CD14-positive monocyte (primary cell): ENCODE measurements at regions not wholly inside any gene's neighbourhood (a gene's known extent, or its start where the extent isn't known, plus 50 kb on each side); places are given as distances from the start of the nearest gene placed in this dataset.

Source experiments
- DNase-seq, 3 donors: peaks; one replicate each; pipeline ENCODE4 v3.0.0-alpha.2; 2011 to 2022
- H2AFZ ChIP-seq: 2 replicates; pipeline ENCODE4 v1.6.0; 2012; ENCODE audit warnings: mild to moderate bottlenecking, low read depth, low read length, inconsistent platforms; ENCODE audit not compliant: insufficient read depth, poor library complexity, severe bottlenecking
- H3K27ac ChIP-seq, 2 donors: 1 replicate in 1 of 2; 2 replicates in 1 of 2; pipeline ENCODE4 v1.5.1; 2012 to 2013; ENCODE audit warnings: low read length in 2 of 2, control low read depth in 1 of 2, inconsistent platforms in 1 of 2, low read depth in 1 of 2, mild to moderate bottlenecking in 1 of 2
- H3K27me3 ChIP-seq, 2 donors: one replicate each; pipeline versions ENCODE4 v1.6.0 to v1.6.1; 2011 to 2013; ENCODE audit warnings: low read length in 2 of 2; ENCODE audit not compliant: control insufficient read depth in 2 of 2, insufficient read depth in 2 of 2
- H3K36me3 ChIP-seq, 2 donors: replicated peaks in 1 of 2; 1 replicate in 1 of 2; 2 replicates in 1 of 2; pipeline versions ENCODE4 v1.5.1 to v1.6.1; 2012 to 2013; ENCODE audit warnings: low read length in 2 of 2, control low read depth in 1 of 2, inconsistent platforms in 1 of 2, mild to moderate bottlenecking in 1 of 2; ENCODE audit not compliant: insufficient read depth in 2 of 2, control insufficient read depth in 1 of 2
- H3K4me1 ChIP-seq, 2 donors: 1 replicate in 1 of 2; 2 replicates in 1 of 2; pipeline versions ENCODE4 v1.5.1 to v1.6.1; 2012 to 2013; ENCODE audit warnings: low read length in 2 of 2, control low read depth in 1 of 2, inconsistent platforms in 1 of 2, mild to moderate bottlenecking in 1 of 2, moderate library complexity in 1 of 2; ENCODE audit not compliant: insufficient read depth in 2 of 2, control insufficient read depth in 1 of 2
- H3K4me2 ChIP-seq: replicated peaks from 2 replicates; pipeline ENCODE3; 2012; ENCODE audit warnings: low read length, moderate library complexity, mild to moderate bottlenecking; ENCODE audit not compliant: poor library complexity, severe bottlenecking; ENCODE audit errors: extremely low read depth
- H3K4me3 ChIP-seq, 3 experiments: fragments of 200-600 bp in 1 of 3; sonication (generic) in 1 of 3; replicated peaks in 1 of 3; 1 replicate in 2 of 3; 2 replicates in 1 of 3; pipeline ENCODE4 v1.5.1; 2011 to 2013; ENCODE audit warnings: low read length in 3 of 3, mild to moderate bottlenecking in 3 of 3, control low read depth in 2 of 3, low read depth in 2 of 3, inconsistent platforms in 1 of 3, moderate library complexity in 1 of 3
- H3K79me2 ChIP-seq: 2 replicates; pipeline ENCODE4 v1.6.0; 2012; ENCODE audit warnings: mild to moderate bottlenecking, control low read depth, inconsistent platforms, low read length, moderate library complexity; ENCODE audit not compliant: insufficient read depth
- H3K9ac ChIP-seq: 2 replicates; pipeline ENCODE4 v1.6.0; 2017; ENCODE audit warnings: low read length, mild to moderate bottlenecking; ENCODE audit not compliant: insufficient read depth, poor library complexity, severe bottlenecking
- H3K9me3 ChIP-seq, 2 donors: replicated peaks in 1 of 2; 1 replicate in 1 of 2; 2 replicates in 1 of 2; pipeline versions ENCODE4 v1.5.1 to v1.6.1; 2012 to 2013; ENCODE audit warnings: low read length in 2 of 2, control low read depth in 1 of 2; ENCODE audit not compliant: control insufficient read depth in 1 of 2, insufficient read depth in 1 of 2
- H4K20me1 ChIP-seq: 2 replicates; pipeline ENCODE4 v1.6.0; 2012; ENCODE audit warnings: mild to moderate bottlenecking, low read length, control low read depth, moderate library complexity; ENCODE audit not compliant: insufficient read depth
- H3K27ac Mint-ChIP-seq, 7 donors: one replicate each; pipeline ENCODE4 v1.8.0; 2020; ENCODE audit warnings: mild to moderate bottlenecking in 7 of 7, mixed read lengths in 7 of 7, moderate library complexity in 6 of 7, inconsistent platforms in 2 of 7
- H3K27me3 Mint-ChIP-seq, 3 donors: one replicate each; pipeline ENCODE4 v1.8.0; 2021 to 2022; ENCODE audit warnings: low read depth in 3 of 3, mild to moderate bottlenecking in 3 of 3, mixed read lengths in 3 of 3, moderate library complexity in 3 of 3, inconsistent platforms in 1 of 3
- H3K36me3 Mint-ChIP-seq, 2 donors: one replicate each; pipeline ENCODE4 v1.8.0; 2020; ENCODE audit warnings: mixed read lengths in 2 of 2, inconsistent platforms in 1 of 2, mild to moderate bottlenecking in 1 of 2
- H3K4me1 Mint-ChIP-seq: one replicate; pipeline ENCODE4 v1.8.0; 2020; ENCODE audit warnings: mild to moderate bottlenecking, mixed read lengths
- H3K4me3 Mint-ChIP-seq, 2 donors: one replicate each; pipeline ENCODE4 v1.8.0; 2020; ENCODE audit warnings: mild to moderate bottlenecking in 2 of 2, mixed read lengths in 2 of 2, moderate library complexity in 1 of 2
- H3K9me3 Mint-ChIP-seq, 7 donors: one replicate each; pipeline ENCODE4 v1.8.0; 2020 to 2022; ENCODE audit warnings: mixed read lengths in 7 of 7, mild to moderate bottlenecking in 6 of 7, moderate library complexity in 6 of 7, inconsistent platforms in 2 of 7
- WGBS: methylation state at CpG from one replicate; pipeline ENCODE4 v1.1.5; 2013; ENCODE audit warnings: missing lambda C conversion rate; ENCODE audit not compliant: insufficient coverage; 5-methylcytosine and 5-hydroxymethylcytosine counted together
- intact Hi-C, 2 donors: fragments of 100-400 bp; cut with micrococcal nuclease; formaldehyde crosslinking; loops; one replicate each; pipeline versions ENCODE4 v1.15.0 to v1.15.1; 2023
- TF ChIP-seq, protein P1 (sequence below): fragments of 200-600 bp; IDR thresholded peaks from one replicate; pipeline ENCODE4 v1.8.0; 2022; ENCODE audit warnings: antibody characterized with exemption, mild to moderate bottlenecking

DNA sequence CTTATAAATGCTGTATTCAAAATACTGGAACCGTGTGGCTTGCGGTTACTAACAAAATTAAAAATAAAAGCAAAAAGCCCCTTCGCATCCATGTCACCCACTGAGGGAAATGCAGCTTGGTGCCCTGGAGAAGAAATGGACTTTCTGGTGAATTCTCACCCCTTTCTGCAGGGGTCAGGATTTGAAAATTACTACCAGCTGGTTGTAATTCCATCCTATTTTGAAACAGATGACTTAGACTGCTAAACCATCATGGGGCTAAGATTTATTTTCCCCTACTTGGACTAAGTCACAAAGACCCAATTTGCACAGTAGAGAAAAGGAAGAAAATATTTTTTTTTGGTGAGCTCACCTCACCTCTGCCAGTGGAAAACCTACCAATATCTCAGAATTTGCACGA lies 111.4 kb upstream of the MYOCD start:
- Histone ChIP-seq H3K27me3 (no peaks in the 10 kb centered on the region), H3K9me3 (no peaks in the 10 kb centered on the region), H3K4me1 (no peaks in the 10 kb centered on the region), H3K79me2 (no peaks in the 10 kb centered on the region), H3K36me3 (no peaks in the 10 kb centered on the region), H3K9ac (no peak overlapping the region), H4K20me1 (no peaks in the 10 kb centered on the region), H3K4me2 (no peak overlapping the region), H3K27ac (no peak overlapping the region), H2AFZ (no peak overlapping the region), H3K4me3 (no peak overlapping the region)
- whole genome bisulfite sequencing, result 86% methylated on average over 1 of the region's 4 CpGs
- DNase-seq, result no peak
- no peak overlapping the region for H3K27ac Mint-ChIP-seq
- no peaks in the 10 kb centered on the region for H3K4me1 Mint-ChIP-seq
- H3K9me3 Mint-ChIP-seq, result peaks cover 0 to 6% (median 0%) of the 10 kb centered on the region in 7 donors
- TF ChIP-seq, protein P1, sequence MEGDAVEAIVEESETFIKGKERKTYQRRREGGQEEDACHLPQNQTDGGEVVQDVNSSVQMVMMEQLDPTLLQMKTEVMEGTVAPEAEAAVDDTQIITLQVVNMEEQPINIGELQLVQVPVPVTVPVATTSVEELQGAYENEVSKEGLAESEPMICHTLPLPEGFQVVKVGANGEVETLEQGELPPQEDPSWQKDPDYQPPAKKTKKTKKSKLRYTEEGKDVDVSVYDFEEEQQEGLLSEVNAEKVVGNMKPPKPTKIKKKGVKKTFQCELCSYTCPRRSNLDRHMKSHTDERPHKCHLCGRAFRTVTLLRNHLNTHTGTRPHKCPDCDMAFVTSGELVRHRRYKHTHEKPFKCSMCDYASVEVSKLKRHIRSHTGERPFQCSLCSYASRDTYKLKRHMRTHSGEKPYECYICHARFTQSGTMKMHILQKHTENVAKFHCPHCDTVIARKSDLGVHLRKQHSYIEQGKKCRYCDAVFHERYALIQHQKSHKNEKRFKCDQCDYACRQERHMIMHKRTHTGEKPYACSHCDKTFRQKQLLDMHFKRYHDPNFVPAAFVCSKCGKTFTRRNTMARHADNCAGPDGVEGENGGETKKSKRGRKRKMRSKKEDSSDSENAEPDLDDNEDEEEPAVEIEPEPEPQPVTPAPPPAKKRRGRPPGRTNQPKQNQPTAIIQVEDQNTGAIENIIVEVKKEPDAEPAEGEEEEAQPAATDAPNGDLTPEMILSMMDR, result no peak
- intact Hi-C loops, result no loop called here
- H3K4me3 Mint-ChIP-seq, result no peak overlapping the region
- H3K27me3 Mint-ChIP-seq, result peaks cover 0 to 1% (median 0%) of the 10 kb centered on the region in 3 donors
- H3K36me3 Mint-ChIP-seq, result no peaks in the 10 kb centered on the region

DNA sequence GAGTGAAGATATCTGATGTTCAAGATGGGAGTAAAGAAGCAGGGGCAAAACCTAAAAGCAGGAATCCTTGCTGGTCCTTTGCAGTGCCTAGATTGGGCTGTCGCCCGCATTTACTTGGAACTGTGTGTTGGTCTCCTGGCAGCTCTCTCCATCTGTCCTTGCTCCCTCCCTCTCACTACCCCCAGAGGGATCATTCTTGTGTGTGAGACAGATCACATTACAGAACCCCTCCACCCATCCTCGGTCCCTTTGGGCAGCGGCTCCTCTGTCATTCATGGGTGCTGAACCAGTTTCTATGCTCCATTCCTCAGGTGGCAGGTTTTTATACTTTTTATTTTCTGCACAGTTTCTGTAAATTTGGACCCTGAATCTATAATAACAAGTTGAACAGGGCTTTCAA lies 99.4 kb upstream of the MYOCD start:
- Histone ChIP-seq H3K36me3 (no peaks in the 10 kb centered on the region), H3K9me3 (no peaks in the 10 kb centered on the region), H3K27me3 (no peaks in the 10 kb centered on the region), H3K4me3 (no peak overlapping the region), H3K79me2 (no peaks in the 10 kb centered on the region), H2AFZ (no peak overlapping the region), H4K20me1 (no peaks in the 10 kb centered on the region), H3K4me2 (no peak overlapping the region), H3K4me1 (no peaks in the 10 kb centered on the region), H3K27ac (no peak overlapping the region), H3K9ac (no peak overlapping the region)
- Mint-ChIP-seq H3K4me3 (no peak overlapping the region), H3K9me3 (peaks cover 0 to 7% (median 3%) of the 10 kb centered on the region in 7 donors), H3K4me1 (no peaks in the 10 kb centered on the region), H3K36me3 (no peaks in the 10 kb centered on the region), H3K27ac (no peak overlapping the region), H3K27me3 (peaks cover 0 to 5% (median 2%) of the 10 kb centered on the region in 3 donors)
- no peak for DNase-seq
- intact Hi-C loops, result no loop called here
- WGBS, result 27% methylated on average over 2 of the region's 4 CpGs
- TF ChIP-seq, protein P1, result no peak
